ENCODE measurements at regions not wholly inside any gene's neighbourhood (a gene's known extent, or its start where the extent isn't known, plus 50 kb on each side); places are given as distances from the start of the nearest gene placed in this dataset.

GRCh38 chr2:137729305-137729704 is 235.0 kb upstream of the HNMT start:
- no peak for DNase-seq (ENCODE audit: low read depth)

GRCh38 chr2:137737559-137737958 is 226.7 kb upstream of the HNMT start:
- no peak for DNase-seq (ENCODE audit: low read depth)

GRCh38 chr2:137741784-137742362 is 222.4 kb upstream of the HNMT start:
- DNase-seq (ENCODE audit: low read depth) = no peak

- no peak for DNase-seq (ENCODE audit: low read depth)
These were observed 216.8 kb upstream of the HNMT start for GRCh38 chr2:137747509-137747908.

GRCh38 chr2:137748533-137748932 is 215.7 kb upstream of the HNMT start:
- no peak for DNase-seq (ENCODE audit: low read depth)

- DNase-seq (ENCODE audit: low read depth) = no peak
These were observed 199.6 kb upstream of the HNMT start for GRCh38 chr2:137764646-137765045.

- no peak for DNase-seq (ENCODE audit: low read depth)
These were observed 194.9 kb upstream of the HNMT start for GRCh38 chr2:137769406-137769805.

GRCh38 chr2:137770166-137770565 is 194.1 kb upstream of the HNMT start:
- no peak for DNase-seq (ENCODE audit: low read depth)

GRCh38 chr2:137771064-137771463 is 193.2 kb upstream of the HNMT start:
- no peak for DNase-seq (ENCODE audit: low read depth)

GRCh38 chr2:137772451-137772850 is 191.8 kb upstream of the HNMT start:
- DNase-seq (ENCODE audit: low read depth) = no peak

GRCh38 chr2:137775529-137775928 is 188.7 kb upstream of the HNMT start:
- DNase-seq (ENCODE audit: low read depth) = no peak

GRCh38 chr2:137776697-137777096 is 187.6 kb upstream of the HNMT start:
- DNase-seq (ENCODE audit: low read depth) = no peak

GRCh38 chr2:137797641-137798040 is 166.6 kb upstream of the HNMT start:
- no peak for DNase-seq (ENCODE audit: low read depth)

GRCh38 chr2:137799600-137799999 is 164.7 kb upstream of the HNMT start:
- DNase-seq (ENCODE audit: low read depth) = no peak

GRCh38 chr2:137800386-137800785 is 163.9 kb upstream of the HNMT start:
- no peak for DNase-seq (ENCODE audit: low read depth)

- DNase-seq (ENCODE audit: low read depth) = no peak
These were observed 163.0 kb upstream of the HNMT start for GRCh38 chr2:137801228-137801627.

GRCh38 chr2:137802038-137802437 is 162.2 kb upstream of the HNMT start:
- no peak for DNase-seq (ENCODE audit: low read depth)

- DNase-seq (ENCODE audit: low read depth) = no peak
These were observed 158.0 kb upstream of the HNMT start for GRCh38 chr2:137806068-137806805.

- no peak for DNase-seq (ENCODE audit: low read depth)
These were observed 155.0 kb upstream of the HNMT start for GRCh38 chr2:137809252-137809651.

- no peak for DNase-seq (ENCODE audit: low read depth)
These were observed 154.4 kb upstream of the HNMT start for GRCh38 chr2:137809837-137810236.

GRCh38 chr2:137812517-137812916 is 151.8 kb upstream of the HNMT start:
- DNase-seq (ENCODE audit: low read depth) = no peak

GRCh38 chr2:137813176-137813575 is 151.1 kb upstream of the HNMT start:
- DNase-seq (ENCODE audit: low read depth) = no peak

GRCh38 chr2:137817058-137817457 is 147.2 kb upstream of the HNMT start:
- no peak for DNase-seq (ENCODE audit: low read depth)

GRCh38 chr2:137823196-137823595 is 141.1 kb upstream of the HNMT start:
- no peak for DNase-seq (ENCODE audit: low read depth)
